Astrocyte of the spinal cord (primary cell): ENCODE measurements at regions not wholly inside any gene's neighbourhood (a gene's known extent, or its start where the extent isn't known, plus 50 kb on each side); places are given as distances from the start of the nearest gene placed in this dataset.

Experiments
- DNase-seq: peaks from one replicate; pipeline ENCODE4 v3.0.0; 2011; ENCODE audit warnings: low read depth, low spot score
- H3K4me3 ChIP-seq: 2 replicates; pipeline ENCODE4 v1.5.1; 2011; ENCODE audit warnings: low read depth, mild to moderate bottlenecking, low read length, moderate library complexity
- in situ Hi-C: cut with HindIII; loops from 2 replicates; pipeline ENCODE4 v1.10.0; 2017; ENCODE audit warnings: low sequenced_read_pairs
- TF ChIP-seq, protein P1 (sequence below): IDR thresholded peaks from 2 replicates; pipeline ENCODE4 v1.5.1; 2012; ENCODE audit warnings: low read depth, mild to moderate bottlenecking, low read length, inconsistent platforms

DNA sequence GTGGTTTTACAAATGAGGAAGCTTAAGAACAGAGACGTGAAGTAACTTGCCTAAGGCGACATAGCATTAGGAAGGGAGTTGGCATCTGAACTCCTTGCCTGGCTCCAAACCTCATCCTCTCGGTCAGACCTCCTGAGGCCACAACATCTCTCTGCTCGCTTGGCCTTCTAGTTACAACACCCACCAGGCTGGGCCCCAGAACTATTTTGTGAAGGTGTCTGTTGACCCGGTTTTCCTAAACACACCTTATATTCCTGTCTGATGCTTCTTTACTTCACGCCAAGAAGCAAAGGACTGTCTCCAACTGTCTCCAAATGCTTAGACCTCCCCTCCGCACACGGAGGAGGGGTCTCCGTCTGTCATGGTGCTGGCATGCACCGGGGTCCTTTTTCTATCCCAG is 326.6 kb downstream of the THBS2 start:
- TF ChIP-seq, protein P1, sequence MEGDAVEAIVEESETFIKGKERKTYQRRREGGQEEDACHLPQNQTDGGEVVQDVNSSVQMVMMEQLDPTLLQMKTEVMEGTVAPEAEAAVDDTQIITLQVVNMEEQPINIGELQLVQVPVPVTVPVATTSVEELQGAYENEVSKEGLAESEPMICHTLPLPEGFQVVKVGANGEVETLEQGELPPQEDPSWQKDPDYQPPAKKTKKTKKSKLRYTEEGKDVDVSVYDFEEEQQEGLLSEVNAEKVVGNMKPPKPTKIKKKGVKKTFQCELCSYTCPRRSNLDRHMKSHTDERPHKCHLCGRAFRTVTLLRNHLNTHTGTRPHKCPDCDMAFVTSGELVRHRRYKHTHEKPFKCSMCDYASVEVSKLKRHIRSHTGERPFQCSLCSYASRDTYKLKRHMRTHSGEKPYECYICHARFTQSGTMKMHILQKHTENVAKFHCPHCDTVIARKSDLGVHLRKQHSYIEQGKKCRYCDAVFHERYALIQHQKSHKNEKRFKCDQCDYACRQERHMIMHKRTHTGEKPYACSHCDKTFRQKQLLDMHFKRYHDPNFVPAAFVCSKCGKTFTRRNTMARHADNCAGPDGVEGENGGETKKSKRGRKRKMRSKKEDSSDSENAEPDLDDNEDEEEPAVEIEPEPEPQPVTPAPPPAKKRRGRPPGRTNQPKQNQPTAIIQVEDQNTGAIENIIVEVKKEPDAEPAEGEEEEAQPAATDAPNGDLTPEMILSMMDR = no peak
- in situ Hi-C loops = no loop called here
- H3K4me3 ChIP-seq = no peak overlapping the region
- no peak for DNase-seq

DNA sequence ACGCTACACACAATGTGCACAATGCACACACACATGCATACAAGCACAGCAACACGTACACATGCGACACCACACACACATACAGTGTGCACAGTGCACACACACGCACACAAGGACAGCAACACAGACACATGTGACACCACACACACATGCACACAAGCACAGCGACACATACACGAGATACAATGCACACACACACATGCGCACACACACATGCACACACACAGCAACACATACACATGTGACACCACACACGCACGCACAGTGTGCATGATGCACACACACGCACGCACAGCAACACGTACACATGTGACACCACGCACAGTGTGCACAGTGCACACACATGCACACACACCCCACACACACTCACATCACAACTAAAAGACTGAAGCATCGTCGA is 327.3 kb downstream of the THBS2 start:
- in situ Hi-C loops = no loop called here
- TF ChIP-seq, protein P1 = no peak
- no peak overlapping the region for H3K4me3 ChIP-seq
- DNase-seq = no peak

DNA sequence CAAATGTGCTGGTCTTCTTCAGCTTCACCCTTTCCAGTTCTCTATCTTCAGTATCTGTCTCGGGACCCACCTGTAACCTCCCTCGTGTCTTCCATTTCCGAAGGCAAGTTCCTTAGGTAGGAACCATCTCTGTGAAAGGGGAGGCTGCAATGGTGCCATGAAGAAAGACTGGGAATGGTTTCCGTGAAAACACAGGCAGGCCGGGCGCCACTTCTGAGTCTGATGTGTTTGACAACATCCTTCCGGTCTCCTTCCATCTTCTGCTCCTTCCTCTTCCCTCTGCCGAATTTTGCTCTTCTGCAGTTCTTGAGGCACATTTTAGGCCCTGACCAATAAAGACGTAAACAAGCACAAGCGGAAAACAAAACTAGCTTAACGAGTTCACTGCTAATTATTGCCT is 328.0 kb downstream of the THBS2 start:
- in situ Hi-C loops = no loop called here
- DNase-seq = no peak
- TF ChIP-seq, protein P1 = no peak
- H3K4me3 ChIP-seq = no peak overlapping the region

DNA sequence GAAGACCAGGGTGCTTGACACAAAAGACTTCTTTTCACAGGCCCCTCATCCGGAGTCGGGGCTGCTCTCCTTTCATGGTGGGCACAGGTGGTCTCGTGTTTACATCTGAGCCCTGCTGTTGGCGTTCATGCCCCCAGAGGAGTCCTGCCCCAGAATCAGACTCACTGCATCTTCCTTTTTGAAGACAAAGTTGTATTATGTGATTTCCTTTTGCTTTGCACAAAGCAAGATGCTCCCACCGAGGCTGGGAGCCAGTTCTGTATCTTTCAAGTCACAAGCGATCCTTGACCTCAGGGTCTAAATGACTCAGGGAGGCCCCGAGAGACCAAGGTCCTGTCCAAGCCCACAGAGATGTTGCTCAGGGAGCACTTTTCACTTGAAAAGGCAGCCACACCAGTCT is 330.5 kb downstream of the THBS2 start:
- no peak for DNase-seq
- in situ Hi-C loops = no loop called here
- TF ChIP-seq, protein P1 = no peak
- no peak overlapping the region for H3K4me3 ChIP-seq

DNA sequence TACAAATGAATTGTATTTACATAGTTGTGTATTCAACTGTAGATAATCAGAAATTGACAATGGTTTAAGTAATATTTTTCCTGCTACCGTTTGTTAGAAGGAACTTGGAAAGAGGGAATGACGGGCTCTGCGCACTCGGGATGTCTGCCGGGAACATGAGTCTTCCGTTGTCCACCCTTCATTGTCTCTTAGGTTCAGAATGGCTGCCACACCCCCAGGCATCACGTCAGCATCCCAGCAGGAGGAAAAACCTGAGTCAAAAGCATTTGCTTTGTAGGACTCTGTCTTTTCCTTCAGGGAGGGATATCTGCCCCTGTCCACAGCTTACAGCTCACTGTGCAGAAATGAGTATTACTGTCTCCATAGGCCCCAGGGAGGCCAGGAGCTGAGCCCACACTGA is 331.2 kb downstream of the THBS2 start:
- TF ChIP-seq, protein P1 = no peak
- no peak overlapping the region for H3K4me3 ChIP-seq
- in situ Hi-C loops = no loop called here
- no peak for DNase-seq

DNA sequence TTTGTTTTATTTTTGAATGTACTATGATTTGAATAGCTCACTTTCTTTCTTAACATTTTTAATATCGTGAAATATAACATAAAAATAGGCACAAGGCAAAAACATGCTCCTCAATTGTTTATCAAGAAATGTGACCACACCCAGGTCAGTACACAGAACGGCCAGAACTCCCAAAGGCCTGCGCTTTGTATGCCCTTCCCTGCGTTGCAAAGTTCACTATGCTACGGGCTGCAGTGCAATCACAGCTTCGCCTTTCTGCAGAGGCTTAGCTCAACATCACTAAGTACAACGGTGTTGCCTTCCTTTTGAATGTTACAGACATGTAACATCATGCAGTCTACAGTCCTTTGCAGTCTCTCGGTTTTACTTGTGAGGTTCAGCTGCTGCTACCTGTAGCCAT is 333.4 kb downstream of the THBS2 start:
- no peak for DNase-seq
- TF ChIP-seq, protein P1 = no peak
- in situ Hi-C loops = no loop called here
- H3K4me3 ChIP-seq = no peak overlapping the region
